Thoracic aorta (tissue), 2 donors: ENCODE measurements at regions not wholly inside any gene's neighbourhood (a gene's known extent, or its start where the extent isn't known, plus 50 kb on each side); places are given as distances from the start of the nearest gene placed in this dataset.
A peak's percentile ranks its signal among the peaks of the same experiment; 100 is the strongest.
"Not testable (repeated sequence)": the region's sequence is repeated elsewhere in the genome, so short reads cannot be mapped to it uniquely, and the experiment has no call there.

ENCODE experiments used
- ATAC-seq: fragments of 150-250 bp; one replicate; pipeline ENCODE4 v1.8.0; 2017; ENCODE audit warnings: low read depth; ENCODE audit not compliant: insufficient number of reproducible peaks, low FRiP score
- DNase-seq: peaks from one replicate; pipeline ENCODE4 v3.0.0-alpha.2; 2020; ENCODE audit warnings: low spot score
- H3K27ac ChIP-seq, 2 donors: fragments of 200-600 bp; sonication (generic); 1 replicate in 1 of 2; 2 replicates in 1 of 2; pipeline ENCODE4 v1.5.1; 2016; ENCODE audit warnings: mild to moderate bottlenecking in 2 of 2, moderate library complexity in 2 of 2
- H3K27me3 ChIP-seq: fragments of 200-600 bp; sonication (generic); replicated peaks from 2 replicates; pipeline ENCODE4 v1.6.0; 2016; ENCODE audit warnings: mild to moderate bottlenecking; ENCODE audit not compliant: insufficient read depth
- H3K36me3 ChIP-seq: fragments of 200-600 bp; sonication (generic); one replicate; pipeline ENCODE4 v1.5.1; 2016
- H3K4me1 ChIP-seq, 2 donors: fragments of 200-600 bp; sonication (generic); 1 replicate in 1 of 2; 2 replicates in 1 of 2; pipeline versions ENCODE4 v1.5.1 to v1.6.0; 2016; ENCODE audit warnings: low read depth in 2 of 2, mild to moderate bottlenecking in 1 of 2; ENCODE audit not compliant: control insufficient read depth in 1 of 2
- H3K4me3 ChIP-seq: fragments of 200-600 bp; sonication (generic); 2 replicates; pipeline ENCODE4 v1.5.1; 2016; ENCODE audit warnings: mild to moderate bottlenecking
- H3K9me3 ChIP-seq: fragments of 200-600 bp; sonication (generic); 2 replicates; pipeline ENCODE4 v1.5.1; 2016
- TF ChIP-seq, protein P1 (sequence below): fragments of 200-600 bp; sonication (generic); IDR thresholded peaks from one replicate; pipeline ENCODE4 v1.5.1; 2019; ENCODE audit warnings: antibody characterized with exemption

DNA sequence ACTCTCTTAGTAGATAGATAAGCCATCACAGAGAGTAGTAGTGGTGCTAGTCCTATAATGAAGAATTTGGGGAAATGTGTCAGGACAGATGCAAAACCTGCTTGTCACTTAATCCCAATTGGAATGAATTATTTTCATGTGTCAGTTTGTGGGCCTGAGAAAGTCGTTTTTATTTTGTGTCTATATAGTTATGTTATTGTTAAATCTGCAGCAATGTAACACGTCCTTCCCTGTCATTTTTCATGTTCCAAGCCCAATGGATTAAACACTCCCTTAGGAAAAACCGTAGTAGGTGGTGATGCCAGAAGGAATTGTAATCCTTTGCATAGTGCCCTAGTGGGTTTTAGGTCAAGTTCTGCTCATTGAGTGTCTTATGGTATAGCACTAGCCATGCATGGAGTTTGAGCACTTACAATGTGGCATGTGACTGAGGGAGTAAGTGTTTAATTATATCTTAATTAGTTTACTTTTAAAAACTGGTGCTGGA is 105.9 kb upstream of the PRSS16 start:
- ATAC-seq, result no peak
- Histone ChIP-seq H3K9me3 (no peaks in the 10 kb centered on the region), H3K4me1 (peaks cover 18 to 29% of the 10 kb centered on the region in 2 donors), H3K27me3 (no peaks in the 10 kb centered on the region), H3K4me3 (no peak overlapping the region), H3K27ac (no peak overlapping the region), H3K36me3 (no peaks in the 10 kb centered on the region)
- TF ChIP-seq, protein P1, sequence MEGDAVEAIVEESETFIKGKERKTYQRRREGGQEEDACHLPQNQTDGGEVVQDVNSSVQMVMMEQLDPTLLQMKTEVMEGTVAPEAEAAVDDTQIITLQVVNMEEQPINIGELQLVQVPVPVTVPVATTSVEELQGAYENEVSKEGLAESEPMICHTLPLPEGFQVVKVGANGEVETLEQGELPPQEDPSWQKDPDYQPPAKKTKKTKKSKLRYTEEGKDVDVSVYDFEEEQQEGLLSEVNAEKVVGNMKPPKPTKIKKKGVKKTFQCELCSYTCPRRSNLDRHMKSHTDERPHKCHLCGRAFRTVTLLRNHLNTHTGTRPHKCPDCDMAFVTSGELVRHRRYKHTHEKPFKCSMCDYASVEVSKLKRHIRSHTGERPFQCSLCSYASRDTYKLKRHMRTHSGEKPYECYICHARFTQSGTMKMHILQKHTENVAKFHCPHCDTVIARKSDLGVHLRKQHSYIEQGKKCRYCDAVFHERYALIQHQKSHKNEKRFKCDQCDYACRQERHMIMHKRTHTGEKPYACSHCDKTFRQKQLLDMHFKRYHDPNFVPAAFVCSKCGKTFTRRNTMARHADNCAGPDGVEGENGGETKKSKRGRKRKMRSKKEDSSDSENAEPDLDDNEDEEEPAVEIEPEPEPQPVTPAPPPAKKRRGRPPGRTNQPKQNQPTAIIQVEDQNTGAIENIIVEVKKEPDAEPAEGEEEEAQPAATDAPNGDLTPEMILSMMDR, result no peak
- DNase-seq, result no peak

DNA sequence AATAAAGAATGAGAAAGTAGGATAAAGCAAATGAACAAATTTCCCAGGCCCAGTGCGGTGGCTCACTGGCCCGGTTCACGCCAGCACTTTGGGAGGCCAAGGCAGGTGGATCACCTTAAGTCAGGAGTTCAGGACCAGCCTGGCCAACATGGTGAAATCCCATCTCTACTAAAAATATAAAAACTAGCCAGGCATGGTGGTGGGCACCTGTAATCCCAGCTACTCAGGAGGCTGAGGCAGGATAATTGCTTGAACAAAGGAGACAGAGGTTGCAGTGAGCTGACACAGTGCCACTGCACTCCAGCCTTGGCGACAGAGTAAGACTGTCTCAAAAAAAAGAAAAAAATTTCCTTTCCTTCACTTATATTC is 104.5 kb upstream of the PRSS16 start:
- H3K4me1 ChIP-seq, result peaks cover 18 to 29% of the 10 kb centered on the region in 2 donors
- H3K4me3 ChIP-seq, H3K36me3 ChIP-seq, H3K27me3 ChIP-seq, H3K9me3 ChIP-seq, DNase-seq, H3K27ac ChIP-seq, ATAC-seq: not testable (repeated sequence)

DNA sequence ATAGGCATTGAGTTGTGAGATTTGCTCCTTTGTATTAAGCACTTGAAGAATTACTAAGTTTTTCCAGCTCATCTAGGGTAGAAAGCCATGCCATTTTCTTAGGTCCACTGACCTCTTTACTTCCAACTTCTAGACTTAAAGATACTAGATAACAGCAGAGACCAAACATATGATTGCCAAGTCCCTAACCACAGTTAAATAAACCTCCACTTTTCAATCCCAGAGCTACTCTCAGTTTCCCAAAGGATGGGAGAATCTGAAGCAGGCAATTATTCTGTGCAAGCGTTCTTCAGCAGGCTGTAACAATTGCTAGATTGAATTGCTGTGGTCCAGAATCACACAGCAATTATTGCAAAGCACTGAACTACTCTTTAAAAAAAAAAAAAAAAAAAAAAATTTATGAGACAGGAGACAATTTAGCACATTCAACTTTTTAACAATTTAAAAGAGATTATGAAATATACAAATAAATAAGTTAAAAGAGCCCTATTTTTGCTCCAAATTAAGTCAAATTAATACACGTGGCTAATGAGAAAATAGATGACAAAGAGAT is 104.0 kb upstream of the PRSS16 start:
- H3K27ac ChIP-seq, result no peak overlapping the region
- H3K4me1 ChIP-seq, result peaks cover 18 to 29% of the 10 kb centered on the region in 2 donors
- H3K36me3 ChIP-seq, result no peaks in the 10 kb centered on the region
- no peak overlapping the region for H3K4me3 ChIP-seq
- no peaks in the 10 kb centered on the region for H3K9me3 ChIP-seq
- ATAC-seq (no peak), DNase-seq (no peak)
- no peaks in the 10 kb centered on the region for H3K27me3 ChIP-seq
- TF ChIP-seq, protein P1, result no peak

DNA sequence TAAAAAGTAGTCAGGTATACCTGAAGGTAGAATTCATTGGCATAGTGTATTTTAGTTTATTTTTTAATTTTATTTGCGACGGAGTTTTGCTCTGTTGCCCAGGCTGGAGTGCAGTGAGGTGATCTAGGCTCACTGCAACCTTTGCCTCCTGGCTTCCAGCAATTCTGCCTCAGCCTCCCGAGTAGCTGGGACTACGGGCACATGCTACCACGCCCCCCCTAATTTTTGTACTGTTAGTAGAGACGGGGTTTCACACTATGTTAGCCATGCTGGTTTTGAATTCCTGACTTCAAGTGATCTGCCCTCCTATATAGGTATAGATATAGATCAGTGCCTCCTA is 102.8 kb upstream of the PRSS16 start:
- ATAC-seq (no peak), DNase-seq (no peak)
- peaks cover 17 to 25% of the 10 kb centered on the region in 2 donors for H3K4me1 ChIP-seq
- no peaks in the 10 kb centered on the region for H3K27me3 ChIP-seq
- H3K9me3 ChIP-seq, result no peaks in the 10 kb centered on the region
- TF ChIP-seq, protein P1, result no peak
- H3K4me3 ChIP-seq, result peak overlapping the region; percentile 92
- no peaks in the 10 kb centered on the region for H3K36me3 ChIP-seq
- no peak overlapping the region for H3K27ac ChIP-seq

DNA sequence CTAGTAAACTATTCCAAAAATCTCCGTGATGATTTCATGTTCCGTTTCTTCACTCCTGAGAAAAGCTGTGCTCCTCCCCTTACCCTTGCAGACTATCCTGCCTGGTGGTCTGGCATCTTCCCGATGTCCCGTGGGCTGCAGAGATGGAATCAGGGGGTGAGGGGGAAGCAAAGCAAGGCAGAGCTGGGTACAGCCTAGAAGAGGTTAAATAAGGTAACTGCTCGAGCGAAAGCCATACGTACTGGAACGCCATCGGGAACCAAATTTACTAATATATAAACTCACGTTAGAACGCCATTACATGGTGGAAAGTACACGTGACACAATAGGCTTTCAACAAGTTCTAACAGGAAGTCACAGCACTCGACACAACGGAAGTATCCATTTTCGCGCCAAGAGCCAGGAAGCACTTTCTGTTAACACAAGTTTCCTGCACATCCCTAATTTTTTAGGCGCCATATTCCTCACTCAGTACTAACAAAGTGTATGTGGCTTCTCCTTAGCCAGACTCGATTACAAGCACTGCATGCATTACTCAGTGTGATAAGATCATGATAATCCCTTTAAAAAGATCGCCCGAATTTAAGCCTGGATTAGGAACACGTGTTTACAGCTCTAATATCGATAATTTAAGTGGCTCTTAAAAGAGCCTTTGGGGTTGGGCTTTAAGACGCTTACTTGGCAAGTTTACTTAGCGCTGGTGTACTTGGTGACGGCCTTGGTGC is 101.6 kb upstream of the PRSS16 start:
- no peaks in the 10 kb centered on the region for H3K9me3 ChIP-seq
- ATAC-seq, result peak; percentile 58

DNA sequence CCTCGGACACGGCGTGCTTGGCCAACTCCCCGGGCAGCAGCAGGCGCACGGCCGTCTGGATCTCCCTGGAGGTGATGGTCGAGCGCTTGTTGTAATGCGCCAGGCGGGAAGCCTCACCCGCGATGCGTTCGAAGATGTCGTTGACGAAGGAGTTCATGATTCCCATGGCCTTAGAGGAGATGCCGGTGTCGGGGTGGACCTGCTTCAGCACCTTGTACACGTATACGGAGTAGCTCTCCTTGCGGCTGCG is 101.1 kb upstream of the PRSS16 start:
- Histone ChIP-seq H3K4me3 (peak overlapping the region; percentile 92), H3K4me1 (peaks cover 9 to 19% of the 10 kb centered on the region in 2 donors), H3K27ac (peak overlapping the region; percentile 81 to 96)
- H3K9me3 ChIP-seq, H3K36me3 ChIP-seq, ATAC-seq, DNase-seq, H3K27me3 ChIP-seq: not testable (repeated sequence)

More for the DNA sequence above, 101.6 kb upstream of the PRSS16 start:
- DNase-seq, result no peak
- peak overlapping the region; percentile 81 to 96 for H3K27ac ChIP-seq
- peaks cover 11 to 19% of the 10 kb centered on the region in 2 donors for H3K4me1 ChIP-seq
- H3K4me3 ChIP-seq, result peak overlapping the region; percentile 92
- H3K36me3 ChIP-seq, result no peaks in the 10 kb centered on the region
- TF ChIP-seq, protein P1, result no peak
- H3K27me3 ChIP-seq, result no peaks in the 10 kb centered on the region
